Cardiac fibroblast (primary cell): ENCODE measurements at regions not wholly inside any gene's neighbourhood (a gene's known extent, or its start where the extent isn't known, plus 50 kb on each side); places are given as distances from the start of the nearest gene placed in this dataset.

Experiments
- DNase-seq, 2 donors: peaks; one replicate each; pipeline versions ENCODE4 v3.0.0 to v3.0.0-alpha.2; 2010; ENCODE audit warnings: low read depth in 2 of 2
- H3K4me3 ChIP-seq, 2 donors: replicated peaks in 1 of 2; 1 replicate in 1 of 2; 2 replicates in 1 of 2; pipeline ENCODE4 v1.5.1; 2011; ENCODE audit warnings: low read depth in 2 of 2, low read length in 2 of 2, mild to moderate bottlenecking in 2 of 2, moderate library complexity in 1 of 2
- CTCF ChIP-seq: IDR thresholded peaks from one replicate; pipeline ENCODE4 v1.5.1; 2011; ENCODE audit warnings: low read depth, mild to moderate bottlenecking, low read length, inconsistent platforms

GRCh38 chr2:13212115-13212514, 495.4 kb downstream of the TRIB2 start:
- no peak for DNase-seq
- H3K4me3 ChIP-seq: no peak overlapping the region
- no peak for TF ChIP-seq CTCF

- TF ChIP-seq CTCF: no peak
- DNase-seq: no peak
- no peak overlapping the region for H3K4me3 ChIP-seq
Observed at GRCh38 chr2:13218205-13218604, 501.5 kb downstream of the TRIB2 start.

- H3K4me3 ChIP-seq: no peak overlapping the region
- TF ChIP-seq CTCF: no peak
- no peak for DNase-seq
Observed at GRCh38 chr2:13227578-13227977, 510.8 kb downstream of the TRIB2 start.

- TF ChIP-seq CTCF: no peak
- no peak overlapping the region for H3K4me3 ChIP-seq
- peak in 1 of 2 donors; percentile 0 for DNase-seq
Observed at GRCh38 chr2:13230221-13230620, 513.5 kb downstream of the TRIB2 start.

- H3K4me3 ChIP-seq: no peak overlapping the region
- DNase-seq: no peak
- no peak for TF ChIP-seq CTCF
Observed at GRCh38 chr2:13240061-13240460, 523.3 kb downstream of the TRIB2 start.

GRCh38 chr2:13240789-13241487, 524.2 kb downstream of the TRIB2 start:
- DNase-seq: no peak
- no peak for TF ChIP-seq CTCF
- no peak overlapping the region for H3K4me3 ChIP-seq

- DNase-seq: no peak
- no peak for TF ChIP-seq CTCF
- no peak overlapping the region for H3K4me3 ChIP-seq
Observed at GRCh38 chr2:13252615-13253014, 535.9 kb downstream of the TRIB2 start.
